ENCODE measurements at regions not wholly inside any gene's neighbourhood (a gene's known extent, or its start where the extent isn't known, plus 50 kb on each side); places are given as distances from the start of the nearest gene placed in this dataset.
A peak's percentile ranks its signal among the peaks of the same experiment; 100 is the strongest.

DNA sequence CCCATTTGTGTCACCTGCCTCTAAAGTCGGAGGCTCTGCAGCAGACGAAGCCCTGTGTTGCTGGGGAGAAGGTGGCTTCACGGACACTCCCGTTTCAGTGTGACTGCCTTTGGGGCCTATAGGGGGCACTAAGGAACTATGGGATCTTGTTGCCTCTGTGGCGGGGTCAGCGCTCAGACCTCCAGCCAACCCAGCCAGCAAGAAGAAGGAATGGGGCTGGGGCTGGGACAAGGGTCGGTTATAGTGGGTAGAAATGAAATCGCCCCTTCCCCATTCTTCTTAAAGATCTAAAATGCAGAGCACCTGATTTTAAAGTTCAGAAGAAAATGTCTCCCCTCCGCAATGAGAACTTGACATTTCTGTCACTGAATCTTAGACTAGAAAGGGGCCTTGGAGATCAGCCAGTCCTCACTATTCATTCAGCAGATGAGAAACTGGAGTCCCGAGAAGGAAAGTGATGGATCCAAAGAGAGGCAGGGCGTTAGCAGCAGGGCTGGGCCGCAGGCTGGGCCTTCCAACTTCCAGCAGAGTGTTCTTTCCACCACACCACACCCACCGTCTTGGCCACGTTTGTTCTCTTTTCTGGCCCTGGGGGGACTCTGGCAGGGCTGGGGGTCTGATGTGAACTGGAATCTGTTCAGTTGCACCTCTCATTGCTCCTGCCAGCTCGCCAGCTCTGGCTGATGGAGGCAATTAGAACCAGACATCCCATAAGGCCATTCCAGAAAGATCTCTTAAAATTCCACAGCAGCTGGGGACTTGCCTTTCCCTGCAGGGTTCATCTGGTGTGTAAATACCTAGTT lies 195.4 kb downstream of the OPA1 start:
- Histone ChIP-seq H4K91ac (replicated peaks; ENCODE audit: insufficient read length, low read length) (peak overlapping the region; percentile 8), H4K5ac (ENCODE audit: insufficient read length, low read depth, low read length) (peak overlapping the region; percentile 4), H4K20me1 (replicated peaks in 1 of 2; ENCODE audit: control insufficient read depth in 1 of 2, insufficient read depth in 2 of 2, low read length in 2 of 2) (no peaks in the 10 kb centered on the region), H4K8ac (ENCODE audit: extremely low read depth, insufficient read depth, low read length) (no peak overlapping the region), H3K18ac (ENCODE audit: extremely low read depth, low read length) (peak overlapping the region; percentile 89), H3K56ac (replicated peaks; ENCODE audit: insufficient read length, low read depth, low read length) (peak overlapping the region; percentile 8), H3K23ac (ENCODE audit: insufficient read length) (no peak overlapping the region), H3K79me2 (ENCODE audit: control insufficient read depth in 1 of 2, insufficient read depth in 2 of 2, low read length in 2 of 2) (no peaks in the 10 kb centered on the region), H3K14ac (ENCODE audit: insufficient read length) (no peak overlapping the region), H2BK15ac (ENCODE audit: low read length) (no peak overlapping the region), H2AK5ac (ENCODE audit: low read depth, low read length) (no peak overlapping the region), H3K36me3 (ENCODE audit: control insufficient read depth in 2 of 4, insufficient read depth in 4 of 4, low read length in 3 of 4) (no peaks in the 10 kb centered on the region), H2AFZ (ENCODE audit: low read length) (no peak overlapping the region), H3K4me2 (ENCODE audit: insufficient read depth in 1 of 2, low read depth in 2 of 2, low read length in 2 of 2) (no peak overlapping the region), H3K9me3 (ENCODE audit: insufficient read depth in 2 of 2, low read depth in 1 of 2, low read length in 1 of 2) (no peaks in the 10 kb centered on the region), H3K4ac (replicated peaks; ENCODE audit: insufficient read length, low read depth, low read length) (peak overlapping the region; percentile 45), H3K27me3 (replicated peaks in 1 of 4; ENCODE audit: control insufficient read depth in 3 of 4, extremely low read depth in 1 of 4, insufficient read depth in 3 of 4, low read length in 3 of 4) (peaks cover 0 to 6% (median 0%) of the 10 kb centered on the region in 4 experiments; a peak in 2 of 7 replicates), H3K9ac (replicated peaks in 1 of 4; ENCODE audit: extremely low read depth in 1 of 4, low read depth in 3 of 4, low read length in 3 of 4) (no peak overlapping the region), H2BK12ac (ENCODE audit: low read depth, low read length) (peak overlapping the region; percentile 89), H2BK20ac (ENCODE audit: low read length) (peak overlapping the region; percentile 84; the same call in 1 of the 2 replicates), H3K27ac (ENCODE audit: low read depth, low read length) (no peak overlapping the region), H2BK120ac (replicated peaks; ENCODE audit: low read depth, low read length) (no peak overlapping the region), H2BK5ac (ENCODE audit: low read depth, low read length) (peak overlapping the region; percentile 72; the same call in 1 of the 2 replicates), H3K79me1 (ENCODE audit: low read depth, low read length) (no peaks in the 10 kb centered on the region), H3K4me3 (ENCODE audit: extremely low read depth in 1 of 4, insufficient read depth in 2 of 4, low read depth in 3 of 4, low read length in 4 of 4) (no peak overlapping the region), H3K4me1 (replicated peaks in 1 of 4; ENCODE audit: control insufficient read depth in 3 of 4, insufficient read depth in 4 of 4, low read length in 3 of 4) (peaks cover 3 to 12% (median 9%) of the 10 kb centered on the region in 4 experiments), H3K23me2 (ENCODE audit: low read depth, low read length) (no peaks in the 10 kb centered on the region; the same call in 1 of the 2 replicates)
- 46% methylated on average over 15 of the region's 15 CpGs; no CpG with 5 or more reads in 1 of the 2 experiments for WGBS, 2 experiments (ENCODE audit: extremely low coverage in 1 of 2, insufficient coverage in 1 of 2, insufficient read length in 1 of 2, insufficient replicate concordance in 2 of 2, low coverage in 1 of 2, low lambda C conversion rate in 2 of 2, missing lambda C conversion rate in 1 of 2)
- peak in 1 of 2 experiments; percentile 71 for DNase-seq (ENCODE audit: low read depth in 1 of 2, low spot score in 2 of 2)
- ChIA-PET POLR2A (ENCODE audit: partially characterized antibody) (no interaction called here), CTCF (ENCODE audit: partially characterized antibody) (interaction anchor here (0.7 to 3.8 kb wide), 23 partner anchors 8 to 529 kb away, joined by 3 to 16 read pairs (median 4); partner anchors contain the start of gene HES1)
- 0 out of 2 replicates have a peak, but pooled peaks have one; percentile 41 for TF ChIP-seq SP4 (IDR thresholded peaks at IDR 0.05; ENCODE audit: low read length)
- 0 out of 2 replicates have a peak, but pooled peaks have one; percentile 18 for TF ChIP-seq YY1 (IDR thresholded peaks at IDR 0.05; ENCODE audit: low read depth, low read length)
- peak; percentile 43; the same call in 1 of the 2 replicates for TF ChIP-seq RFX5 (IDR thresholded peaks at IDR 0.05; ENCODE audit: borderline replicate concordance, low read depth, low read length)
- no peak for TF ChIP-seq SIRT6 (IDR thresholded peaks at IDR 0.05; ENCODE audit: low read length)
- TF ChIP-seq NANOG (IDR thresholded peaks at IDR 0.05; ENCODE audit: insufficient read depth, low read depth, low read length, poor library complexity, severe bottlenecking) = no peak
- peak; percentile 96 to 99 for TF ChIP-seq RAD21 (IDR thresholded peaks at IDR 0.05 in 1 of 2, conservative IDR thresholded peaks at IDR 0.05 in 1 of 2; ENCODE audit: low read depth in 2 of 2, low read length in 2 of 2)
- TF ChIP-seq, protein P1, sequence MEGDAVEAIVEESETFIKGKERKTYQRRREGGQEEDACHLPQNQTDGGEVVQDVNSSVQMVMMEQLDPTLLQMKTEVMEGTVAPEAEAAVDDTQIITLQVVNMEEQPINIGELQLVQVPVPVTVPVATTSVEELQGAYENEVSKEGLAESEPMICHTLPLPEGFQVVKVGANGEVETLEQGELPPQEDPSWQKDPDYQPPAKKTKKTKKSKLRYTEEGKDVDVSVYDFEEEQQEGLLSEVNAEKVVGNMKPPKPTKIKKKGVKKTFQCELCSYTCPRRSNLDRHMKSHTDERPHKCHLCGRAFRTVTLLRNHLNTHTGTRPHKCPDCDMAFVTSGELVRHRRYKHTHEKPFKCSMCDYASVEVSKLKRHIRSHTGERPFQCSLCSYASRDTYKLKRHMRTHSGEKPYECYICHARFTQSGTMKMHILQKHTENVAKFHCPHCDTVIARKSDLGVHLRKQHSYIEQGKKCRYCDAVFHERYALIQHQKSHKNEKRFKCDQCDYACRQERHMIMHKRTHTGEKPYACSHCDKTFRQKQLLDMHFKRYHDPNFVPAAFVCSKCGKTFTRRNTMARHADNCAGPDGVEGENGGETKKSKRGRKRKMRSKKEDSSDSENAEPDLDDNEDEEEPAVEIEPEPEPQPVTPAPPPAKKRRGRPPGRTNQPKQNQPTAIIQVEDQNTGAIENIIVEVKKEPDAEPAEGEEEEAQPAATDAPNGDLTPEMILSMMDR (IDR thresholded peaks at IDR 0.05; ENCODE audit: control extremely low read depth in 1 of 3, insufficient read depth in 1 of 3, low read depth in 1 of 3, low read length in 3 of 3) = peak; percentile 85 to 96 (median 87)
- FAIRE-seq = no peak

Measured in H1 (cell line).